HG03565 (cell line): ENCODE measurements at regions not wholly inside any gene's neighbourhood (a gene's known extent, or its start where the extent isn't known, plus 50 kb on each side); places are given as distances from the start of the nearest gene placed in this dataset.
"Not testable (repeated sequence)": the region's sequence is repeated elsewhere in the genome, so short reads cannot be mapped to it uniquely, and the experiment has no call there.

Experiments
- ATAC-seq: cut with Tn5 transposase; IDR thresholded peaks from one replicate; pipeline ENCODE4 v1.9.1; 2021; ENCODE audit warnings: mild to moderate bottlenecking, moderate library complexity; ENCODE audit not compliant: unreplicated experiment

GRCh38 chr10:78444741-78445140 lies 411.1 kb downstream of the RPS24 start:
- not testable (repeated sequence) for ATAC-seq

DNA sequence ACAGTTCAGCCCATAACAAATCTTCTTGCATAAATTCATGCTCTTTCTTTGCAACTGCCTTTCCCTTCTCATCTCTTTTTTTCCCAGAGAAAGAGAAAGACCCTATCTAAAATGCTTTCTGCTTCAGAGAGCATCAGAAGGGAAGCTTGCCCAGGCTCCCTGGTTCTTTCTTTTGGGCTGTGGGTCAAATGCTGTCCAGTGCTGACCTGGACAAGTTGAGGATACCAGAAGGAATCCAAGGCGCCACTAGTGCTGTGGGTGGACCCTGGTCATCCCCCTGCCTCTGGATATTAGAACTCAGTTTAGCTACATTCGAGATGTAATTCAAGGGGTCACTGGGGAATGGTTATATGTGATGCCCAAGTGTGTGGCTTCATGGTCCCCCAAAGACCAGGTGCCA lies 411.6 kb downstream of the RPS24 start:
- no peak for ATAC-seq

DNA sequence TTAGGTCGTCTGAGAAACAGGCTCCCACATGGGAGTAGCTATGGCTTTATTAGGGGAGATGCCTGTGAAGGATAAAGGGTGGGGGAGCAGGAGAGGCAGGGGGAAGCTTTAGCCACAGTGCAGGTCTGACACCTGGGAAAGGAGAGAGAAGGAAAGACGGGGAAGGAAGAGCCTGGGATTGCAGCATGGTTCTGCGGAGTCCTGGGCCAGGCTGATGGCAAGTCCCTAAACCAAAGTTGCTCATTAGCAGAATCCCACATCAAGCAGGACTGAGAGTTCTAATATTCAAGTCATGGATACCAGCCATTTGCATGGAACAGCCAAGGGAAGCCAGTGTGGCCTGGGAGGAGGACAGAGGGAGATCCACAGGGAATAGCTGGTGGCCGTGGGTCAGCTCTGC lies 414.8 kb downstream of the RPS24 start:
- ATAC-seq = no peak

GRCh38 chr10:78448994-78449418 lies 415.3 kb downstream of the RPS24 start:
- no peak for ATAC-seq

DNA sequence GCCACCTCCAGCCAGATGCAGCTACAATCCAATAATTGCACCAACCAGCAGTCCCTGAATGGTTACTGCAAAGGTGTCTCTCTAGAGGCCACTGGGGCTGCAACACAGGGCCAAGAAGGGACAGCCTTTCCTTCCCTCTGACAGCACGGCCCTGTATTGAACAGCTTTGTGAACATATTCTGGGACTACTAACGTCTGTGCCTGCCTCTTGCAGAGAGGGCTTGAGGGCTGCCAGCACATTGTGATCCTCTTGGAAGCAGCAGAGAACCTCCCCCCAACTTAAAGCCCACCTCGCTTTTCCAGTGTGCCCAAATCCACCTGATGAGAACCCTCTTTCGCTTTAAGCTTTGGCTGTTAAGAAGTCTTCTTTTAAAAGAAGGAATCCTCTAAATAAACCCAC lies 415.9 kb downstream of the RPS24 start:
- ATAC-seq = no peak

DNA sequence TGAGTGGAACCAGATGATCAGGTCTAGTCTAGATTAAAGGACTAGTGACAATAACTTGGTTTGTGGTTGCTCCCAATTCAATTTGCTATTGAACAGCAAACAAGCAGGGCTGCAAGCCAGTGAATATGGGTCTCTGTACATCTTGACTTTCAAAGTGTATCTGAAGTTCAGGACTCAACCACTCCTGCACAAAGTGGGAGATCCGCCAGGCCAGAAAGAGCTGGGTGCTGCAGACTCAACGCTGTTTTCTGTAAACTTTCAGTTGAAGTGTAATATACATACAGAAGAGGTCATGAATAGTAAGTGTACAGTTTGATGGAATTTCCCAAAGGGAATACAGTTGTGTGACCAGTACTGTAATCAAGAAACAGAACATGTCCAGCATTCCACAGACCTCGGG lies 416.6 kb downstream of the RPS24 start:
- ATAC-seq = no peak

- ATAC-seq = no peak
Observed at GRCh38 chr10:78450807-78451485, 417.3 kb downstream of the RPS24 start.

DNA sequence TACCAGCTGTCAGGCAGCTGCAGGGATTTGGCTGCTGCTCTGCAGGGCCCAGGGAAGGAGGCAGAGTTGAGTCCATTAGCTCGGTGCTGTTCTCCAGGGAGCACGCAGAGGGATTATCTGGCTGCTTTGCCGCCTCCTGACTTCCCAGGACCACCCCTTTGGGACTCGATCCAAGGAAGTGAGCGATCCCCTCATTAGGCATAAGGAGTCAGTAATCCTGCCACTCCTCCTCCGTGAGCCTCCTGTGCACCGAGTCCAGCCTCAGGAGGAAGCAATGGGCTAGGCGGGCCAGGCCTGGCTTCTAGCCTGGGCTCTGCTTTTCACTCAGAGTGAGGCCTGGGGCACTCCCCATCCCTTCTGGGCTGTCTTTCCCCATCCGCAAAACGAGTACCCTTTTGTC lies 417.9 kb downstream of the RPS24 start:
- no peak for ATAC-seq

GRCh38 chr10:78454123-78454645 lies 420.5 kb downstream of the RPS24 start:
- no peak for ATAC-seq

DNA sequence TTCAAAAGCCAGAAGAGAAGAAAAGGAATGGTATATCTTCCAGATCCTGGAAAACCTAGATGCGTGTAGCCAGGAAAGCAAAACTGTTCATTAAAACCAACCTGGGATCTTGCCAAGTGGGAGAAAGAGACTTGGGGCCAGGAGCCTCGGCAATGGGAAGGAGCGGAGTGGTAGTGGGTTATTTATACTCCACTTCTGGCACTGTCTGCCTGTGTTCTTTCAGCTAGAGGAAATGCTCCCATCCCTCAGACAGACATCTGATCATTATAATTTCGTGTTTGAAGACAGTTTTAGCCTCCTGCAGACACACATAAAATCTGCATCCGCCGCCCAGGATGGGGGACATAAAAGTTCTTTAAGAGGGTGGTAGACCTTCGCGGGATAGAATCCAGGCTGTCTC lies 421.6 kb downstream of the RPS24 start:
- no peak for ATAC-seq

DNA sequence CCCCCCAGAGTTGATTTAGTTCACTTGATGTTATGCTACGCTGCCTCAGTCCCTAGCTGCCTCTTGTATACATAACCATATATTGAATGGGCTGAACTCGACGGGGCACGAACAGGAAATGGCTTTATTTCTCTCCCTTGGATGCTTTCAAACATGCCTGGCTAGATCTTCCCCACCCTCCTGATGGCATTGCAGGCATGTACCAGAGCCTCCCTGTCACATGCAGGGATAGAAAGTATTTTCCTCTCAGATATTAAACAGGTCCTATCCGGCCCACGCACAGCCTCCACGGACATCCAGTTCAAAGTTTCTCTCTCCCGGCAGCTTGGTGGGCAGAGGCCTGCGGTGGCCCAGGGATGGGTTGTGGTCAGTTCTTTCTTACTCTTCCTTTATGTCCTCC lies 422.1 kb downstream of the RPS24 start:
- no peak for ATAC-seq

- no peak for ATAC-seq
Observed at GRCh38 chr10:78456649-78457400, 423.2 kb downstream of the RPS24 start.

GRCh38 chr10:78457804-78458482 lies 424.3 kb downstream of the RPS24 start:
- ATAC-seq = no peak

DNA sequence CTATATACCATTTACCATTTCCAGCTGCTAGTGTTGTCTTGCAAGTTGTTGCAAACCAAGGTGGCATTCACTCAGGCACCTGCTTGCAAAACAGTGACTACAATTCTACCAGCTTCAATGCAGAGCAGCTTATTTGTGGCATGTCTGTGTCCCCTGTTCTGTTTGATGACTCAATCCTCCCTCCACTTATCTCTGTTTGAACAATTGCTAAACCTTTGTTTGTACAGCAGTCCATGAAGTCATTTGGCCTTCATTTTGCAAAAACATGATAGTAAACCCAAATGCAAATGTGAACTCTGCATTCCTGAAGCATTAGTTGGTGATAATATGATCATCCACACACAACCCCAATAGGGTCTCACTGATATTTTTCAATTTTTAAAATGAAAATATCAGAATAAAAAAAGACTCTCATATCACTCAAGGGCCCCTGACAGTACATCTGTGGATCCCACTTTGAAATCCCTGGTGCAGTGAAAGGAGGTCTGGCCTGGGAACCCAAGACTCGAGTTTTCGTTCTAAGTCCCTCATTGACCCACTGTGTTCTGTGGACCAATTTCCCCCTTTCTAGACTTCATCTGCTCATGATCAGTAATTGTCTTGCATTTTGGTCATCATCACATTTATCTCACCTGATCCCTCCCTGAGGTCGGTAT lies 425.4 kb downstream of the RPS24 start:
- no peak for ATAC-seq

DNA sequence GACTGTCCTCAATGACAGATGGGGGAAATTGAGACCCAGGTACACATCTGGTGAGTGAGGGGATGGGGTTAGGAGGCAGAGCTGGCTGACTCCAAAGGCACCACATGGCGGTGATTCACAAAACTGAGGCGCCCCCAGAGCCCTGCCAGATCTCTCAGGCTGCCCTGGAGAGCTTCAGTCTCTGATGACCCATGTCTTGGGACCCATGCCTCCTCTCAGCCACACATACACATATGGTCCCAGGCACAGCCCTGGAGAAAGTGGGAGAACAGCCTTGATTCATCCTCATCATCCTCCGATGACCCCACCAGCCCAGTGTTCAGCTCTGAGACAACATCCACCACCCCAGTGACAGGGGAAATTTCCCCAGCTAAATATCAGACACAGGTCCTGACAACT lies 426.0 kb downstream of the RPS24 start:
- no peak for ATAC-seq

DNA sequence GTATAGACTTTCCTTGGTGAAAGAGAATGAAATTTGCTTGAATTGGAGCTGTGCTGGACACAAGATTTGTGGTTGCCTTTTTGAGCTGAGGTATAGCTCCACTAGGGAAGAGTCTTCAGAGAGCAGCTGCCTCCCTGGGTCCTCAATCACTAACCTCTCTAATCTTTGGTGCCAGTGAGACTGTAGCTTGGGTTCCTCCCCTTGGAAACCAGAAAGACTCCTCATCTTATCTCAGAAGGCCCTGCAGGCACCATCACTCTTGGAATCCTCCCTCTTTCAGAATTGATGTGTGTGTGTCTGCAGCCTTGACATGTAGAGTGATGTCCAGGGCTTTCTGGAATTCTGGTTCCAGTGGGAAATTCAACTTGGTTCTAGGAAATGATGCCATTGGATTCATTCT lies 426.5 kb downstream of the RPS24 start:
- no peak for ATAC-seq

DNA sequence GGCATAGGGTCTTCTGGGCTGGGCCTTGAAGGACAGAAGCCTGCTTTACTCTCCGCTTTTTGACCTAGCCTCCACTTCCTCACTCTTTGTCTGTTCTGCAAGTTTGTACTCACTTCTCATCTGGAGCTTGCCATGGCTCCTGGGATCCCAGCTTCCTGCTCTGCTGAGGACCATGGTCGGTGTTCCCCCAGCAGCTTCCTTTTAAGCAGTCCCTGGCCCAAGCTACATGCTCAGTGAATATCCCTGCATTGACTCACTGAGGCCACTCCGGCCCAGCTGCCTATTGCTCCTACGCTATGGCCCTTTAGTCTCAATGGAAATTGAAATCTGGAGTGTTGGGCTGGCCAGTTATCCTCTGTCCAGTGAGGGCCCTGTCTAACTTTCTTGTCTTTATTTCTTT lies 427.7 kb downstream of the RPS24 start:
- ATAC-seq = no peak

- no peak for ATAC-seq
Observed at GRCh38 chr10:78462176-78462575, 428.5 kb downstream of the RPS24 start.

- ATAC-seq = no peak
Observed at GRCh38 chr10:78462726-78463228, 429.1 kb downstream of the RPS24 start.

GRCh38 chr10:78464118-78464855 lies 430.6 kb downstream of the RPS24 start:
- no peak for ATAC-seq
